OCI-LY1 (cell line): ENCODE measurements at regions not wholly inside any gene's neighbourhood (a gene's known extent, or its start where the extent isn't known, plus 50 kb on each side); places are given as distances from the start of the nearest gene placed in this dataset.

Source experiments
- H2AFZ ChIP-seq: fragments of 200-600 bp; sonication (generic), shearing (Covaris generic); 2 replicates; pipeline ENCODE4 v1.6.0; 2014; ENCODE audit warnings: antibody characterized with exemption, mild to moderate bottlenecking, low read length
- H3F3A ChIP-seq: fragments of 200-600 bp; sonication (generic), shearing (Covaris generic); 2 replicates; pipeline ENCODE4 v1.6.0; 2014; ENCODE audit warnings: mild to moderate bottlenecking, antibody characterized with exemption, low read length, moderate library complexity; ENCODE audit not compliant: insufficient read depth
- H3K27ac ChIP-seq: fragments of 200-600 bp; sonication (generic); 2 replicates; pipeline ENCODE4 v1.5.1; 2014; ENCODE audit warnings: low read length, mixed run types, mild to moderate bottlenecking, low read depth; ENCODE audit not compliant: poor library complexity, severe bottlenecking
- H3K27me3 ChIP-seq: fragments of 200-600 bp; sonication (generic); 2 replicates; pipeline ENCODE4 v1.6.0; 2014; ENCODE audit warnings: antibody characterized with exemption, mild to moderate bottlenecking, low read length, moderate library complexity; ENCODE audit not compliant: insufficient read depth
- H3K36me3 ChIP-seq: fragments of 200-600 bp; sonication (generic); 2 replicates; pipeline ENCODE4 v1.6.1; 2014; ENCODE audit warnings: mild to moderate bottlenecking, antibody characterized with exemption, low read length, moderate library complexity, mixed read lengths; ENCODE audit not compliant: insufficient read depth
- H3K4me1 ChIP-seq: fragments of 200-600 bp; sonication (generic); 2 replicates; pipeline ENCODE4 v1.5.1; 2014; ENCODE audit warnings: mild to moderate bottlenecking, low read length, moderate library complexity; ENCODE audit not compliant: insufficient read depth, severe bottlenecking
- H3K4me2 ChIP-seq: fragments of 200-600 bp; sonication (generic), shearing (Covaris generic); 2 replicates; pipeline ENCODE4 v1.6.1; 2014; ENCODE audit warnings: low read length
- H3K4me3 ChIP-seq: fragments of 200-600 bp; sonication (generic); 2 replicates; pipeline ENCODE4 v1.5.1; 2014; ENCODE audit warnings: low read length, low read depth, mild to moderate bottlenecking, mixed read lengths; ENCODE audit not compliant: poor library complexity, severe bottlenecking
- H3K79me2 ChIP-seq: fragments of 200-600 bp; shearing (Covaris generic); 2 replicates; pipeline ENCODE4 v1.6.1; 2016; ENCODE audit warnings: mixed run types, low read length, mixed read lengths; ENCODE audit not compliant: insufficient read depth
- H3K9ac ChIP-seq: fragments of 200-600 bp; sonication (generic), shearing (Covaris generic); 2 replicates; pipeline ENCODE4 v1.6.1; 2014; ENCODE audit warnings: mild to moderate bottlenecking, low read length, mixed read lengths
- H3K9me2 ChIP-seq: fragments of 200-600 bp; sonication (generic), shearing (Covaris generic); 2 replicates; pipeline ENCODE4 v1.6.1; 2014; ENCODE audit warnings: low read depth, mild to moderate bottlenecking, low read length, mixed read lengths
- H3K9me3 ChIP-seq: fragments of 200-600 bp; shearing (Covaris generic); 2 replicates; pipeline ENCODE4 v1.6.1; 2014; ENCODE audit warnings: low read length, mixed read lengths
- H4K20me1 ChIP-seq: fragments of 200-600 bp; sonication (generic), shearing (Covaris generic); 2 replicates; pipeline ENCODE4 v1.6.0; 2016; ENCODE audit warnings: mild to moderate bottlenecking, low read length; ENCODE audit not compliant: insufficient read depth
- EZH2 ChIP-seq: fragments of 200-600 bp; sonication (generic), shearing (Covaris generic); IDR thresholded peaks from 2 replicates; pipeline ENCODE4 v1.8.0; 2017; ENCODE audit warnings: borderline replicate concordance, mixed run types, mild to moderate bottlenecking, antibody characterized with exemption, low read length, moderate library complexity, mixed read lengths
- TF ChIP-seq, protein P1 (sequence below): fragments of 200-600 bp; sonication (generic), shearing (Covaris generic); IDR thresholded peaks from 2 replicates; pipeline ENCODE4 v1.5.1; 2017; ENCODE audit warnings: mild to moderate bottlenecking, antibody characterized with exemption, low read length, moderate library complexity, mixed read lengths

DNA sequence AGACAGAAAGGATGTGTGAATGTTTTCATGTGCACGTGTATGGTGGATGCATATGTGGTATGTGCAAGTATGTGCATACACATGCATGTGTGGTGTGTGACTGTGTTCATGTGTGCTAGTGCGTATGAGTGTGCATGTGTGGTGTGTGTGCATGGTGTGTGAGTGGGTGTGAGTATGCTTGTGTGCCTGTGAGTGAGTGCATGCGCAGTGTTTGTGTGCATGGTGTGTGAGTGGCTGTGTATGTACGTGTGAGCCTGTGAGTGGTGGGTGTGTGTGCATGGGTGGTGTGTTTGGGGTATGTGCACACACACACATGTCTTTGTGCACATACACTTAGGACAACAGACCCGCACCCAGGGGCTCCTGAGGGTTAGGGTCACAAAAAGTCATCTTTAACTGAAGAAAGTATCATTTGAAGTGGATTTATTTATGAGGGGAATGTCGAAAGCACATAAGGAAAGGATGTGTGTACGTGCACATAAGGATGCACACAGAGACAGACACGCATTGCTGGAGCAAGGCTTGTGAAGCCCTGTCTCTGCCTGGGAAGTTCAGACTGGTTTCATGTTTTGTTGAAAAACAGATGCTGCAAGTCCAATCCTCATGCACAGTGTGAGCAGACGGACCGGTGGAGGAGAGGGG, 237.0 kb downstream of the SYK start:
- Histone ChIP-seq H3K27me3 (no peaks in the 10 kb centered on the region), H3K4me3 (no peak overlapping the region), H3K4me2 (no peak overlapping the region), H4K20me1 (no peaks in the 10 kb centered on the region), H3K9me3 (no peaks in the 10 kb centered on the region), H3K4me1 (no peaks in the 10 kb centered on the region), H2AFZ (no peak overlapping the region), H3K9ac (no peak overlapping the region), H3K79me2 (no peaks in the 10 kb centered on the region), H3K9me2 (no peaks in the 10 kb centered on the region), H3F3A (no peaks in the 10 kb centered on the region), H3K27ac (no peak overlapping the region), H3K36me3 (no peaks in the 10 kb centered on the region)
- TF ChIP-seq, protein P1, sequence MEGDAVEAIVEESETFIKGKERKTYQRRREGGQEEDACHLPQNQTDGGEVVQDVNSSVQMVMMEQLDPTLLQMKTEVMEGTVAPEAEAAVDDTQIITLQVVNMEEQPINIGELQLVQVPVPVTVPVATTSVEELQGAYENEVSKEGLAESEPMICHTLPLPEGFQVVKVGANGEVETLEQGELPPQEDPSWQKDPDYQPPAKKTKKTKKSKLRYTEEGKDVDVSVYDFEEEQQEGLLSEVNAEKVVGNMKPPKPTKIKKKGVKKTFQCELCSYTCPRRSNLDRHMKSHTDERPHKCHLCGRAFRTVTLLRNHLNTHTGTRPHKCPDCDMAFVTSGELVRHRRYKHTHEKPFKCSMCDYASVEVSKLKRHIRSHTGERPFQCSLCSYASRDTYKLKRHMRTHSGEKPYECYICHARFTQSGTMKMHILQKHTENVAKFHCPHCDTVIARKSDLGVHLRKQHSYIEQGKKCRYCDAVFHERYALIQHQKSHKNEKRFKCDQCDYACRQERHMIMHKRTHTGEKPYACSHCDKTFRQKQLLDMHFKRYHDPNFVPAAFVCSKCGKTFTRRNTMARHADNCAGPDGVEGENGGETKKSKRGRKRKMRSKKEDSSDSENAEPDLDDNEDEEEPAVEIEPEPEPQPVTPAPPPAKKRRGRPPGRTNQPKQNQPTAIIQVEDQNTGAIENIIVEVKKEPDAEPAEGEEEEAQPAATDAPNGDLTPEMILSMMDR, result no peak
- TF ChIP-seq EZH2, result no peak

DNA sequence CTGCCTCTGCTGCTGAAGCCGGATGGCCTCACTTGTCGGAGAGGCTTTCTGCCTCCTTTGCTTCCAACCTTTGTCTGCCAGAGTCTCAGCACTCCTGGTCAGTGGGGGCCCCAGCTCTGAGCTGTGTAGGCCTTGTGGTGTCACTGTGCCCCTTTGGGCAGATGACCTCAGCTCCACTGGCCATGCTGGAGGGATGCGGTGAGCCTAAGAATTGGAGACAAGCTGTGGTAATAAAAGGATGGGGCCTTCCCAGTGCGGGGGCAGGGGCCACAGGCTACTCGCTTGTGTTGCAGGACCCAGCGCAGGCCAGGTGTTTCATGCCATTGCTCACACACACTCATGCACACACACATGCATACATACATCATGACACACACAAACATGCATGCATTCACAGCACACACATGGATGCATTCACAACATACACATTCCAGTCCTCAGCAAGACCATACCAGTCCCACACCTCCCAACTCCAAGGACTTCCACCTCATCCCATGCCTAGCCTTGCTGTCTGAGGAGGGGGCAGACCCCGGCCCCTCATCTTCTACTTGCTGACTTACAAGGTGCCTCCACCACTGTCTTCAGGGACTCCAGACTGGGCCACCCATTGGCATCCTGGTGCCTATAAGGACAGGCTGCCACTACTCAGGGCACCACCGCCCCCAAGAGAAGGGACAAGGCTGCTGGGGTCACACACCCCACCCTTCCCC, 237.7 kb downstream of the SYK start:
- Histone ChIP-seq H3F3A (no peaks in the 10 kb centered on the region), H3K4me2 (no peak overlapping the region), H3K27ac (no peak overlapping the region), H3K4me3 (no peak overlapping the region), H3K27me3 (no peaks in the 10 kb centered on the region), H3K9me2 (no peaks in the 10 kb centered on the region), H3K4me1 (no peaks in the 10 kb centered on the region), H3K9me3 (no peaks in the 10 kb centered on the region), H3K36me3 (no peaks in the 10 kb centered on the region), H4K20me1 (no peaks in the 10 kb centered on the region), H3K79me2 (no peaks in the 10 kb centered on the region), H3K9ac (no peak overlapping the region), H2AFZ (no peak overlapping the region)
- no peak for TF ChIP-seq EZH2
- TF ChIP-seq, protein P1, result no peak

DNA sequence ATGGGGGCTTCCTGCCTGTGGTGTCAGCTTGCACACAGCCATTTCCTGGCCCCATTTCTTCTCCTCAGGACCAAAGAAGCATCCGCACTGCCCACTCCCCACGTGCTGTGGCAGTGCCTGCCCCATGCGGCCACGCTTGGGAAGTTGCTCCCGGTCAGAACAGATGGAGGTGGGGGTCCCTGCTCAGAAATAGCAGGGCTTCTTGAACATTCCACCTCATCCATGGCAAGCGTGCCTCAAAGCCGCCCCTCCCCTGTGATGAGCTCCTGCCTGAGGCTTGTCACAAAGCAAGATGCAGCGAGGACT, 238.2 kb downstream of the SYK start:
- H3K27ac ChIP-seq, result no peak overlapping the region
- no peak overlapping the region for H3K4me3 ChIP-seq
- H3K36me3 ChIP-seq, result no peaks in the 10 kb centered on the region
- no peaks in the 10 kb centered on the region for H3K9me3 ChIP-seq
- H3K4me1 ChIP-seq, result no peaks in the 10 kb centered on the region
- no peak overlapping the region for H3K4me2 ChIP-seq
- no peaks in the 10 kb centered on the region for H3F3A ChIP-seq
- no peaks in the 10 kb centered on the region for H3K27me3 ChIP-seq
- H4K20me1 ChIP-seq, result no peaks in the 10 kb centered on the region
- H2AFZ ChIP-seq, result no peak overlapping the region
- H3K9me2 ChIP-seq, result no peaks in the 10 kb centered on the region
- no peaks in the 10 kb centered on the region for H3K79me2 ChIP-seq
- no peak overlapping the region for H3K9ac ChIP-seq
- TF ChIP-seq, protein P1, result no peak
- TF ChIP-seq EZH2, result no peak
